ENCODE measurements at regions not wholly inside any gene's neighbourhood (a gene's known extent, or its start where the extent isn't known, plus 50 kb on each side); places are given as distances from the start of the nearest gene placed in this dataset.

DNA sequence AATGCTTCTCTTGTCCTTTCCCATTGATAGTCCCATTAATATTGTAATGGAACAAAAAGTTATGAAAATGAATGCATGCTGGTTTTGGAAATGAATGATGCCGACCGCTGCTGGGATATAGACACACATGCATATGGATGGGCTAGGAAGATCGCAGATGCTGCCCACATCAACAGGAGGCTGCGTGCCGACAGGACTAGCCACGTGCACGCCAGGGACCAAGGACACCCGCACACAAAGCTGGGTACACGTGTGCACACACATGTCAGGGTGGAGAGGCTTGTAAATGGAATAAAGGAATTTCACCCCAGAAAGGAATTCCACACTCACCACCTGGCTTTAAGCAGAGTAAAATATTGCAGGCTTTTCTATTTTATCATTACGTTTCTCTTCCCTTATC is 153.8 kb upstream of the VASH1 start:
- DNase-seq, result no peak

DNA sequence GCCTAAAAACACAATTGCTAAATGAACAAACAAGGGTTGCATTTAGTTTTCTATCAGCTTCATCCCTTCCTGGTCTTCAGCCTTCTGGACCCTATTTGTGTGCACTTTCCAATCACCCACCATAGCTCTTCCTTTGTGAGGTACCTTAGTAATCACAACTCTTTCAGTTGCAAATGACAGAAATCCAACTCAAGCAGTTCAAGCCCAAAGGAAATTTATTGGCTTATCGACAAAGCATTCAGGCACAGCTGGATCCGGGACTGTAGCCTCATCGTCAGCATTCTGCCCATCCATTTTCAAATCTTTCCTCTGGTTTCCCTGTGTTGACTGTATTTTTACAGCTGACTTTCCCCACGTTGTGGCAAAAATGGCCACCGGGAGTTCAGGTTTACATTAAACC is 148.6 kb upstream of the VASH1 start:
- no peak for DNase-seq

DNA sequence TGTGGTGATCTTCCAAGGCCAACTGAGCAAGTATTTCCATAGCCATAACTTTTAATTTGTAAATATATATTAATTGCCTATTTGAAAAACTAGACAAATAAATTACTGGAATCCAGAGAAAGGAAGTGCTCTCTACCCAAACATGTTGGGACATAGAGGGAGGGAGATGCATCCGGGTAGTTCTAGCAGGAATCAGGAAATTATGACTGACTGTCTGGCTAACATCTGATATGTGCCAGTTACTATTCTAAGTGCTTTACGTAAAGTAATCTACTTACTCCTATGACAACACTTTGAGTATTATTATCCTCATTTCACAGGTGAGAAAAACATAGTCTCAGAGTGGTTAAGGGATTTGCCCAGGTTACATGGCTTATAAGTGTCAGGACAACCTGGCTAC is 147.7 kb upstream of the VASH1 start:
- no peak for DNase-seq

DNA sequence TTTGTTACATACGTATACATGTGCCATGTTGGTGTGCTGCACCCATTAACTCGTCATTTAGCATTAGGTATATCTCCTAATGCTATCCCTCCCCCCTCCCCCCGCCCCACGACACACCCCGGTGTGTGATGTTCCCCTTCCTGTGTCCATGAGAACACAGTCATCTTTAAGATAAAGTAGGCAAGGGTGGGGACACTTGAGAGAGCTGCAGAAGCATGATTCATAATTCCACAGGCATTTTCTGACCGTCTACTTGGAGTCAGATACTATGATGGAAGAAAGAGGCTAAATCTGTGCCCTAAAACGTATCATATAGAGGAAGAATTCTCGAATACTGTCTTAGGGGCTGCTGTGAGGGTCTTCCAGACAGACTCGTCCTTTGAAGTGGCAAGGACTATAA is 145.9 kb upstream of the VASH1 start:
- DNase-seq, result no peak

DNA sequence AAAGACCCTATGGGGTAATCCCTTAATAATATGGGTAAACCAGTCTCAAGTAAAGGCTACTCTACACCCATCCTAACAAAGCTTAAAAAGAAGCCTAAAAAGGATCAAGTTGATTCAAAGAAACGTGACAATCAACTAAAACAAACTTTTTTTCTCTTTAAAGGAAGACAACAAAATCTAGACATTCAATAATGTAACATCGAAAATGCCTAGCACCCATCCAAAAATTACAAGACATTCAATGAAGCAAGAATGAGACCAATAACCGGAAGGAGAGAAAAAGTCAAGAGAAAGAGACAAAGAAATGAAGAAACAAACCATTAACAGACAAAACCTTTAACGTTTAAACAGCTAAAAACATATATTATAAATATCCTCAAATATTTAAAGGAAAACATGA is 143.8 kb upstream of the VASH1 start:
- no peak for DNase-seq

DNA sequence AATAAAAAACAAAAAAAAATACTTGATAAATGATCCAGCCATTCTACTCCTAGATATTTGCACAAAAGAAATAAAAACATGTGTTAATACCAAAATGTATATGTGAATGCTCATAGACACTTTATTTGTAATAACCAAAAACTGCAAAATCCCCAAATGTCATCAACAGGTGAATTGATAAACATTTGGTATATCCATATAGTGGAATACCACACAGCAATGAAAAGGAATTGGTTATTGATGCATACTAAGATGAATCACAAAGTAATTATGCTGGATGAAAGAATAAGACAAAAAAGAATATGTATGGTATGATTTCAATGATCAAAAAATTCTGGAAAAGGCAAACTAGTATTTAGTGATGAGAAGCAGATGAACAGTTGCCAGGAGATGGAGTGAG is 124.7 kb upstream of the VASH1 start:
- DNase-seq, result no peak

DNA sequence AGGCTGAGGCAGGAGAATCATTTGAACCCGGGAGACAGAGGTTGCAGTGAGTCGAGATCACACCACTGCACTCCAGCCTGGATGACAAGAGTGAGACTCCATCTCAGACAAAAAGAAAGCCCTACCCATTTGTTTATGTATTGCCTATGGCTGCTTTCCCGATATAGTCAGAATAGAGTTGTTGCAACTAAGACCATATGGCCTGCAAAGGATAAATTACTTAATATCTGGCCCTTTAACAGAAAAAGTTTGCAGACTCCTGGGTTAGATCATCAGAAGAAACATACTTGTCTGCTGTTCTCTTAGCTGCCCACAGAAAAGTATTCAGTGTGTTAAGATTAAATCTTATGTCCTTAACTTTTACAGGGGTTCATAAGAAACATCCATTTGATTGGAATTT is 122.4 kb upstream of the VASH1 start:
- no peak for DNase-seq

DNA sequence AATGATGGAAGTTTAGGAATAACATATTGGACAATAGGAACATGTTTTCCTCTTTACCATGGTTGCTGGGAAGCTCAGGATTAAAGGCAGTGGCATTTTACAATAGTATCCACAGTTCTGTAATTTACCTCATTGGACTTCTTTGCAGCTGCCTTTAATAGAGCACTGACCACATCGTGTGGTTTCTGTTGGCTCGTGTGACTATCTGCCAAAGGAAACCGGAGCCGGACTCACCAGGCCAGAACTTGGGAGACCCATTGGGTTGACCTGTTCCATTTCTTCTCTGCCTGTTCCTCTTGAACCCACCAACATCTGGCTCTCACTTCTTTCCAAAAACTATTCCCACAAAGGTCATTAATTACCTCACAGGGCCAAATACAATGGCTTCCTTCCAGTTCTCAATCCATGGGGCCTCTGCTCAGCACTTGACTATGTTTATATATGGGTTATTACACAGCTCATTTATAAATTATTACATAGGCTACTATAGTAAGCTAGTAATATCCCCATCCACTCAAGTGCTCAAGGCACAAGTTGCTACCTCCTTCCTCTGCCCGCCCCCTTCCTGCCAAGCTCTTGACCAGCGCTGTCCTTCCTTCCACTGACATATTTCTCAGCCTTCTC is 121.5 kb upstream of the VASH1 start:
- DNase-seq, result no peak

DNA sequence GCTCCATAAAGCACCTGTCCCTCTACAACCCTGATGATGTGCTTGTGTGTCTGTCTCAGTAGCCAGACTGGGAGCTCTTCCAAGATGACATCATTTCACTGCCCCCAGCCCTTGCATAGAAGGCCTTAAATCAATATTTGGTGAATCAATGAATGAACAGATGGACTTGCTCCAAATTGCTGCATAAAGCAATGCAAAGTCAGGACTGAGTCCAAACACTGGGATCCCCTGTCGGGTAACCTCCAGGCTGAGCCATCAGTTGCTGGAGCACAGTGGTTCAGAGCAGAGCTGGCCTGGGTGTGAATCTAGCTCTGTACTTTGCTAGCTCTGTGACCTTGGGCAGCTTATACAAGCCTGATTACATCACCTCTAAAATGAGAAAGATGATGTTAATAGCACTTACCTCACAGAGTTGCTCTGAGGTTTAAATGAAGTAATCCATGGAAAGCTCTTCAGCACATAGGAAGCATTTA is 120.3 kb upstream of the VASH1 start:
- peak; percentile 95 for DNase-seq

DNA sequence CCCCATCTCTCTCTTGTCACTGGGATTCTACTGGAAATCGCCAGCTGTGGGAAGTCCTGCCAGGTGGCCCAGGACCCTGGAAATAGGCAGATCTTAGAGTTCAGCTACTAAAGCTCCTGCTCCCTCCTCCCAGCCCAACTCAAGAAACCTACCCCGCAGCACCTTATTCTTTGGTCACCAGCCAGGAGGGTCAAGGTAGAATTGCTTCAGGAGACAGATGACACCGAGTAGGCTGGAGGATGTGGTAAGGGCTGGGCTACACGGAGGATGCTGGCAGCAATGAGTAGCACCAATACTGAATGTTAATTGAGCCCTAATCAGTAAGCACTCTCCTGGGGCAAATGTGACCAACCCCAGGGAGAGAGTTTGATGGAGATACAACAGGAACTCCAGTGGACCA is 119.7 kb upstream of the VASH1 start:
- no peak for DNase-seq

DNA sequence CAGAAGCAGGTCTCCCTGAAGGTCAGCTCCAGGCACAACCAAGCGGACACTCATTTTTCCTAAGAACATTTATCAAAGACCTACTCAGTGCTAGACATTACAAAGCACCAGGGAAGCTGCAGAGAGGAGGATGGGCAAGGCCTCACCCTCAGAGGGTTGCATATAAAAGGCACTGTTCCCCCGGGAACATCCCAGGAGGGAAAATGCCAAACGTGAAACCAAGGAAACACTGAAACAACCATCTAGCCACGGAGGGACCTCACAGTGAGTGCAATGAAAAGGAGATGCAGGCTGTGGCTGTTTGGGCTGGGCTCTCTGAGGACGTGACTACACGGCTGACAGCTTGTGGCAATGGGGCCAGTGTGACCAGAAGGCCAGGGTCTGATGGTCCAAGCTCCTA is 117.4 kb upstream of the VASH1 start:
- DNase-seq, result no peak

DNA sequence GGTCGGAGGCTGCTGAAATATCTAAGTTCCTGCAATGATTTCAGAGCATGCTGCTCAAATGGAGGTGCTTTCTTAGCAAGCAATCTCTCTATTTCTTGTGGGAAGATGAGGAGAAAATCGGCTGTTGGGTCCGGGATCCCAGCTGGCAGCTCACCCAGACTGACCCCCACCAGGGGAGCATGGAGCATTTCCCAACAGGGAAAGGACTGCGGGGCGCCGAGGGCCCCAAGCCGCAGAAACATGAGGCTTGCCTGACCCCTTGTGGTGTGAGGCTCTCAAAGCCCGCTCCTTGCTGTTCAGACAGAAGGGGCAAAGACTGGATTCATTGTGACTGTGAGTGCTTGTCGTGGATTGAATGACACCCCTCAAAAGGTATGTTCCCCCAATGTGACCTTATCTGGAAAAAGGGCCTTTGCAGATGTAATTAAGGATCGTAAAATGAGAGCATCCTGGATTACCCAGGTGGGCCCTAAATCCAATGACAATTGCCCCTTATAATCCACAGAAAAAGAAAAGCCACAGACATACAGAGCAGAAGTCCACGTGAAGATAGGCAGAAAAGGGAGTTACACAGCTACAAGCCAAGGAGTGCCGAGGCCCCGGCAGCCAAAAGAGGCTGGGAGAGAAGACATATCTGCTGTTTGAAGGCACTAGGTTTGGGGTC is 116.3 kb upstream of the VASH1 start:
- peak; percentile 29 to 46 for DNase-seq

DNA sequence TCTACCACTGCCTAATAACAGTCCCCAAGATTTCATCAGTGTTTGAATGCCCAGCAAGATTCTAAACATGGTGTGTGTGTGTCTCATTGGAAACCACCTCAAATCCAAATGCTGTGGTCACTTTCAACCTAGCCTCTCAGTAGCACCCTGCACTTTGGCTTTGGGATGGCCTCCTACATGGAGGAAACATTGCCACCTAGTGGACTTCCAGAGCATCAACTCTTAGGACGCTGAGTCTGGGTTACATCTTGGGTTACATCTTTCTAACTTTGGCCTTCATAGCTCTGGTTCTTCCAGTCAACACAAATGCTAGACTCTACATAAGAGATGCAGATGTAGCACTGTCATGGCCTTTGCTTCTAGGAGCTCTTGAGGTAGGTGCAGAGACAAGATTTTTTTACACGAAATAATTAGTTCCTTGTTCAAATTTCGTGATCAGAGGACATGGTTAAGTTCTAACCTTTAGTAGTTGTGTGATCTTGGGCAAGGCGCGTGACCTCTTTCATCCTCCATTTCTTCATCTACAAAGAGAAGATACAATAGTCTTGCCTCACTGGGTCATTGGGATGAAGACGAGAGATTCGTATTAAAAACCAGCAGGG is 113.5 kb upstream of the VASH1 start:
- peak; percentile 46 to 63 for DNase-seq

DNA sequence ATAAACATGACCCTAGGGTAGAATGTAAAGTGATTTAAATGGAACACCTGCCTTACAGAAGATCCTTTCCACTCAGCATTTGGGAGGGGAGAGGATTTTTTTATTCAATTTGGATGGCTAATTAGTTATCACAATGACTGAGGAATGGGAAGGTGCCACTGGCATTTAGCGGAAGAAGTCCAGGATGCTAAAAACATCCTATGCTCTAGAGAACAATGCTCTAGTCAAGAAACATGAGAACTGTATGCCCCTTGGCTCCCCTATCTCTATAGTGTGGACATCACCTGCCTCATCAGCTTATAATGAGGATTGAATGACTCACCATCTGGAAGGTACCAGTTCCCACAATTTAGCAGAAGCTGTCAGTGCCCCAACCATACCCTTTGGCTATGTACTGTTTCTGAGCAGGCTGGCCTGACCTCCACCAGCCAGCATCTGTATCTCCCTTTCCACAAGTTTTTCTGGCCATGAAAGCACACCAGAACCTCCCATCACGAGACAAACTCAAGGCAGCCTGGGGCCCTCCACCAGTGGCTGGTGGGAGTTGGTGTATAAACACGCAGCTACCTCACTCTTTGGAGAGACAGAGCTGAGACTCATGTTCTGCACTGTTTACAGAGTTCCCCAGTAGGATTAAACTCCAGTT is 109.7 kb upstream of the VASH1 start:
- DNase-seq, result no peak

DNA sequence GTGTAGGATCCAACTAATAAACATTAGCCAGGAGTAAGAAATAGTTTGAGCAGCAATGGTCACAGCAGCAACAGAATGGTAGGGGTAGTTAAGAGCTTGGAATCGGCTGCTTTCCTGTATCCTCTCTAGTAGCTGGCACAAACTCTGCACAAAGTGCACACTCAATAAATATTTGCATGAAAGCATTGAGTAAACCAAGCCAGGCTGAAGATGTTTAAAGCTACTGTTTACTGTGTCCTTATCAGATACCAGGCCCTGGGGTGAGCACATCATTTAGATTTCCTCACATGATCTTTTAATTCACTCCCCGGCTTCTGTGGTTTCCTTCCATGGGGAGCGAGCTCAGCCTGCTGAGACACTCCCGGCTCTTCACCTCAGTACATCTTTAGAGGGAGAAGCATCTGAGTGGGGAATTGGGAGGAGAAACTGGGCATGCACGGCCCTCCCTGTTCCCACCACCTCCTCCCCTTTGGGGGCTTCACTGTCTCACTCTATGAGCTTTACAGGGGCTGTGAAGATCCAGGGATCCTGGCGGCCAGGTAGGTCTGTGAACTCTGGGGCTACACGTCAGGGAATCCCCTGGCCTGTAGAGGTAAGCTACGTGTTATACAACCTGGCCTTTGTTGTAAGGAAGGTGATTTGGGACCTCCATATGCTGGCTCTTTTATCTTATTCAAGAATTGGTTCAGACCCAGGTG is 107.2 kb upstream of the VASH1 start:
- no peak for DNase-seq

DNA sequence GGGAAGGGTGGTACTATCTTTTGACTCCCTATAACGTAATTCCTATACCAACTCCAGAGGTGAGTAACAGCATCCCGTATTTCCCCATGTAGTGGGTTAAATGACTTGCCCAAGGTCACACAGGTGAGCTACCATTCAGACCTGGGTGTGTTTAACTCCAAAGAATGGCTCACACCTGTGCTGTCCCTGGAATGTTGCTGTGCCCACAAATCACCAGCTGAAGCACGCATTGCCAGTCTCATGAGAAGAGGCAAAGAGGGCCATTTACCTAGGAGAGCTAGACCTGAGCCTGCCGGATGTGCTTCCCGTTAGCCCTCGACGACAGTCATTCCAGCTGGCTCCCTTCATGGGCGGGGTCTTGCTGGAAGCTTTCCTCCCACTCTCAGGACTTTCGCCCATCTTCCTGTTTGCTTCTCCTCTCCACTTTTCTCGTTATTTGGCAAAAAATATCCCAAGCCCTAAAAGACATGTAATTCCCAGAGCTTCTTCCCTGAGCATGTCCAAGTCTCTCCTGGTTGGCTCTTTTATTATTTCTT is 106.6 kb upstream of the VASH1 start:
- DNase-seq, result peak; percentile 16 to 44

DNA sequence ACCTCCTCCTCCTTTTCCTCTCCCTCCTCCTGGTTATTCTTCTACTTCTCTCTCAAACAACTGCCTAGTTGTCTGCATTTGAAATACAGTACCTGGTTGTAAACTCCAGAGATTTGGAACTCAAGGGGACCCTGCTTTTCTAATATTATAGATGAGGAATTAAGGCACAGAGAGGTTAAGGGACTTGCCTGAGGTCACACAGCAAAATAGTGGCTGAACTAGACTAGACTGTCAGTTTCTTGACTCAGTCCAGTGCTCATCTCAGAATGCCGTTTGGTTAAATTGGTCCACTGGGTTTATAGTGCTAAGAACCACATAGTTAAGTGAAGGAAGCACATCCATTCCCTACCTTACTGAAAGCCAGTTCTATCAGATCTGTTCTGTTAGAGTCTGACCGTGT is 105.9 kb upstream of the VASH1 start:
- DNase-seq, result no peak

DNA sequence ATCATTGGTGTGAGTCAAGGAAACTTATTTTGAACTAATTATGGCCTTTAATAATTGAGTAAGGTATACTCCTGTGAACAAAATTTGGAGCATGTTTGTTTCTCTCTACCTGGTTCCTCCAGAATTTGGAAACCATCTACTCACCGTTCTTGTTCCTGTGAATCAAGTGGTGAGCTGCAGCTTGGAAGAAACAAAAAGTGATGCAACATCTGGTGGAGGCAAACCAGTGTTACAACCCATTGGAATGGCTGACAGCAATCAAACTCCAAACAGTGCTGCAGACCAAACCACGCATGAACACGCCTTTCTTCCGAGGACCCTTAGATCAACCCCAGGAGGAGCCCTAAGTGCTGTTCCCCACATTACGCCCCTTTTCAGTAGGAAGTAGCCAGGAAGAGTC is 104.7 kb upstream of the VASH1 start:
- no peak for DNase-seq

DNA sequence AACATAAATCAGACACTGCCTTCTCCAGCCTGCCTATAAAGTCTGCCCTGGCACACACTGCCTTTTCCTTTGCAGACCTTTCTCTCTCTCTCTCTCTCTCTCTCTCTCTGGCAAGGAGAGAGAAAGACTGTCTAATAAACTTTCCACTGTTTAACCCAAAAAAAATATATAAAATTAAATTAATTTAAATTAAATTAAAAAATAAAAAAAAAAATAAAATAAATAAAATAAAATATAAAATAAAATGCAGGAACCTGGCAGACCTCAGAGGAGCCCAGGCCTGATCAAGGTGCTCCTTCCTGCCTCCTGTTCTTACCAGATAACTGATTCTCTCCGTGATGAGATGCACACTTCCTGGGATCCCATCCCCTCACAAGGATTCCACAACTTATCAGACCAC is 103.9 kb upstream of the VASH1 start:
- no peak for DNase-seq

DNA sequence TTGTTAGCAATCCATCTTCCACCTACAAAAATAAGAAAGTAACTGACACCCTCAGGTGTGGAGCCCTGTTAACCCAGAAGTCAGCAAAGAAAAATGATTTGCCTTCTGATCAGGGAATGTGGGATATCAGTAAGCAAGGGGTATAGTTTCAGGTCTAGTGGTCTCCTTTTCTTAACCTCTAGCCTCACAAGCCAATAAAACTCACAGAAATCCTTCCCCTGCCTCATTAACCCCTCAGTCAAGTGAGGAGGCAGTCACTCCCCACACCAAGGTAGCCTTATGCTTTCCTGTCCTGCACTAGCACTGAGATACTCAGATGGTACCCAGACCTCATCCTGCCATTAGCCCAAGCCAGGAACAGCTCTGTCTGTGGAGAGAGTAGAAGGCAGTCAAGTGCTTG is 103.4 kb upstream of the VASH1 start:
- no peak for DNase-seq

DNA sequence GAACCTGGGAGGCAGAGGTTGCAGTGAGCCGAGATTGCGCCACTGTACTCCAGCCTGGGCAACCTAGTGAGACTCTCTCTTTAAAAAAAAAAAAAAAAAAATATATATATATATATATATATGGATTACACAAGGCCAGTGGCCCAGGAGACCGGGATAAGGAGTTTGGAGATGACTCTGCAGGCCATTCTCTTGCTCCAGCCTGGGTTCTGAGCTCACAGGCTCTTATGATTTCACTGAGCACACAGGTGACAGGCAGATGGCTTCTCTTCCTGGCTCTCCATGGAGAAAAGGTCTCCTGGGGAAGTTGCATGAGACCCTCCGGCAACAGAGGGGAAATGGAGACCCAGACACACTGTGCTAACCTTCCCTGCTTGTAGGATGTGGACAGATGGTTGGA is 98.7 kb upstream of the VASH1 start:
- DNase-seq, result no peak

DNA sequence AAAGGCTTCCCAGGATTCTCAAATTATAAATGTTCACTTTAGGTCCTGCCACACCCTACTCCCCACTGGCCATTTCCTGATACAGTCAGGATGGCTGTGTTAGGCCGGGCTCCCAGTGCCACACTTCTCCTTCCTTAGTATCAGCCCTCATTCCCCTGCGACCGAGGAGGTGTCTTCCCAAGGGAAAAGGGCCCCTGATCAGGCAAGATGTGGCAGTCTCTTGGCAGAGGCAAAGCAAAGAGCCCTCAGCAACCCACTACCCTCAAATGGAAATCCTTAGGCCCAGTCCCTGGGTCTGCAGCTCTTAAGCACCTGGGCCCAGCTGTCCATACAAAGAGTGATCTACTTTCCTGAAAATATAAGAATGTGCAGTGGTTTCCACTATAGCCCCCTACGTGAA is 96.5 kb upstream of the VASH1 start:
- DNase-seq, result no peak

DNA sequence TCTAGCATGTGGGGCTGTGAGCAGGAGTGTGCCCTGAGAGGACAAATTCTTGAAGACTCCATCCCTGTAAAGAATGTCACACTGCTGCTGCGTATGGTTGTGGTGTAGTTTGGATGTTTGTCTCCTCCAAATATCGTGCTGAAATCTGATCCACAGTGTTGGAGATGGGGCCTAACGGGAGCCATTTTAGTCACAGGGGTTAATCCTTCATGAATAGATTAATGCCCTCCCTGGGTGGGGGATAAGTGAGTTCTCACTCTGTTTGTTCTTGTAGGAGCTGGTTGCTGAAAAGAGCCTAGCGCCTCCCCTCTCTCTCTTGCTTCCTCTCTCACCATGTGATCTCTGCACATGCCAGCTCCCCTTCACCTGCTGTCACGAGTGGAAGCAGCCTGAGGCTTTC is 94.5 kb upstream of the VASH1 start:
- no peak for DNase-seq

Data from SHP77 (cell line).